Stimulated activated CD4-positive, alpha-beta T cell treated with anti-CD3 and anti-CD28 coated beads, Interleukin-15, amount 100 ng/mL, for 48 hours (primary cell): ENCODE measurements at regions not wholly inside any gene's neighbourhood (a gene's known extent, or its start where the extent isn't known, plus 50 kb on each side); places are given as distances from the start of the nearest gene placed in this dataset.
"Not testable (repeated sequence)": the region's sequence is repeated elsewhere in the genome, so short reads cannot be mapped to it uniquely, and the experiment has no call there.

Experiments
- DNase-seq, 2 donors: peaks; one replicate each; pipeline ENCODE4 v3.0.0-alpha.2; 2020; ENCODE audit warnings: low read depth in 2 of 2

DNA sequence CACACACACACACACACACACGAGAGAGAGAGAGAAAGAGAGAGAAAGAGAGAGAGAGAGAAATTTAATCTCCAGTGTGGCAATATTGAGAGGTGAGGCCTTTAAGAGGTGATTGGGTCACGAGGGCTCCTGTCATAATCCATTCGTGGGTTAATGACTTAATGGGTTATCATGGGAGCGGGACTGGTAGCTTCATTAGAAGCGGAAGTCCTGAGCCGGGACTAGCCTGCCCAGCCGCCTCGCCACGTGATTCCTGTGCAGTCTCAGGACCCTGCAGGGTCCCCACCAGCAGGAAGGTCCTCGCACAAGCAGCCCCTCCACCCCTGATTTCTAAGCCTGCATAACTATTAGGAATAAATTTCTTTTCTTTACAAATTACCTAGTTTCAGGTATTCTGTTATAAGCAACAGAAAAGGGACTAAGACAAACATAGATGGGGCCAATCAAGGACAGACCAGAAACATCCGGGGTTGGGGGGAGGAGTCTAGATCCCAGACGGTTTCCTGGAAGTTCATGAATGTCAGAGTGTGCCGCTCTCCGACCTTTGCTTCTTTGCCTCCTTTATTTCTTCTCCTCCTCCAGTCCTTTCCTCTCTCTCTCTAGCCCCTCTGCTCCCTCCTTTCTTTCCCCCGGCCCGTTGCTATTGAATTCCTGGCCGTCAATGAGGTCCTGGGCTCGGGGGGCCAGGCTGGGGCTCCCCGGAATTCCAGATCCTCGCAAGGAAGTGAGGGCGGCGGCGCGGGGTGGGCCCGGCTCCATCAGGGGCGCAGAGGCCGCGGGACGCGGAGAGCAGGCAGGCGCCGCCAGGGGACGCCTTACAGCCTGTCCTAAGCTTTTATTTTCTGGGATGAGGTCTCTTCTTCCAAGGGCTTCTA lies 146.8 kb downstream of the CYP26A1 start:
- no peak for DNase-seq

- DNase-seq, result no peak
These were observed 147.4 kb downstream of the CYP26A1 start for GRCh38 chr10:93221171-93221496.

GRCh38 chr10:93221521-93221920 lies 147.8 kb downstream of the CYP26A1 start:
- no peak for DNase-seq

GRCh38 chr10:93222211-93222754 lies 148.6 kb downstream of the CYP26A1 start:
- no peak for DNase-seq

DNA sequence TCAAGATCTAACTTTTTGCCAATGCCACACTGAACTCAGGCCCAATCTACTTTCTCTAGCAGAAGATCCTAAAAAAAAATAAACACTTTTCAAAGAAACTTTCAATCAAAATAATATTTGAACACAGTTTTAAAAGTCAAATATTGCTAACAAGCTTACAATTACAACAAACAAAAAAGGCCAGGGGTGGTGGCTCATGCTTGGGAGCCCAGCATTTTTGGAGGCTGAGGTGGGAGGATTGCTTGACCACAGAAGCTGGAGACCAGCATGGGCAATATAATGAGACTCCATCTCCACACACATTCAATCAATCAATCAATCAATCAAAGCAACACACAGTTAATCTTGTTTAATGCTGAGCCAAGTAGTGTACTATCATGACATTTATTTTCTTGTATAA lies 149.2 kb downstream of the CYP26A1 start:
- no peak for DNase-seq

GRCh38 chr10:93223336-93223735 lies 149.6 kb downstream of the CYP26A1 start:
- no peak for DNase-seq

DNA sequence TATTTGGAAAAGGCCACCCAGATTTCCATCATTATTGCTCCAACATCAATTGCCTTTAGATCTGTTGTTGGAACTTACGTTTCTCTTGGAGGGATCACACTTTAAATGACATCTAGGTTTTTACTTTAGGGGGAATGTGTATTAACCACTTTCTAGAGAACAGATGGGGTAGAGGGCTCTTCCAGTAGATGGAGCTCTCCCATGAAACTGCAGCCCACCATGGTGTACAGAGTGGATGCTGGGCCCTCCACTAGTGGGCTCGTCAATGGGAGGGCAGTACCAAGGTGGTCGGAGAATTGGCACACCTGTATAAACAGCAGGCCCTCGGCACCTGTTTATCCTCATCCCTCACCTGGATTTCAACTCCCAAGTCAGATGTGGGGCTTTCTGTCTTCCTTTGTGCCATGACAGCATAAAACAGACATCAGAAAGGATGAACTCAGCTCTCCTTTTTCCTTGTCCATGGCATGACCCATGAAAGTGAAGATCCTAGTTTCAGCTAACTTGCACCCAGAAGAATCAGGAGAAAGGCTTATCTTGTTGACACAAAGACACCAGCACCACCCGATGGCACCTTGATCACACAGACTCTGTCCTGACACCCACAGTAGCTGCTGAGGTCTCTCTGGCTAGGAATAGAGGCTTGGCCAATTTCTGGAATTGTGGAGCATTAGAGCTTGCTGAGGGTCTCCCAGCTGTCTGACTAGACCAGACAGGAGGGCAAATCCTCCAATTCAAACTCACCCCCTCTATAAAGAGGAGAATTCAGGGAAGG lies 150.5 kb downstream of the CYP26A1 start:
- no peak for DNase-seq

- DNase-seq, result no peak
These were observed 152.2 kb downstream of the CYP26A1 start for GRCh38 chr10:93225938-93226337.

- DNase-seq, result no peak
These were observed 152.9 kb downstream of the CYP26A1 start for GRCh38 chr10:93226619-93227018.

DNA sequence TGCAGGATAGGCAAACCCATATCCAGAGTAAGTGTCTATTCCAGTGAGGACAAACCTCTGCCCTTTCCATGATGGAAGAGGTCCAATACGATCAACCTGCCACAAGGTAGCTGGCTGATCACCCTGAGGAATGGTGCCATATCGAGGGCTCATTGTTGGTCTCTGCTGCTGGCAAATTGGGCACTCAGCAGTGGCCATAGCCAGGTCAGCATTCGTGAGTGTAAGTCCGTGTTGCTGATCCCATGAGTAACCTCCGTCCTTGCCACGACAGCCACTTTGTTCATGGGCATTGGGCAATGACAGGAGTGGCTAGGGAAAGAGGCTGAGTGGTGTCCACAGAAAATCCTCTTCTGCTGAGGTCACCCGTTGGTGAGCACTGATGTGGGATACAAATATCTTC lies 156.9 kb downstream of the CYP26A1 start:
- DNase-seq, result not testable (repeated sequence)

GRCh38 chr10:93232159-93232558 lies 158.5 kb downstream of the CYP26A1 start:
- not testable (repeated sequence) for DNase-seq

DNA sequence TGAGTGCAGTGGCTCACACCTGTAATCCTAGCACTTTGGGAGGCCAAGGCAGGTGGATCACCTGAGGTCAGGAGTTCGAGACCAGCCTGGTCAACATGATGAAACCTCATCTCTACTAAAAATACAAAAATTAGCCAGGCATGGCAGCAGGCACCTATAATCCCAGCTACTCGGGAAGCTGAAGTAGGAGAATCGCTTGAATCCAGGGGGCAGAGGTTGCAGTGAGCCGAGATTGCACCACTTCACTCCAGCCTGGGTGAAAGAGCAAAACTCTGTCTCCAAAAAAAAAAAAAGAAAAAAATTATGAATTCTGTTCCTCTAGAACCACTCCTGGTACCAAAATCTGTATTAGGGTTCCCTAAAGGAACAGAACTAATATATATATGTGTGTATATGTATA lies 161.2 kb downstream of the CYP26A1 start:
- DNase-seq, result not testable (repeated sequence)

DNA sequence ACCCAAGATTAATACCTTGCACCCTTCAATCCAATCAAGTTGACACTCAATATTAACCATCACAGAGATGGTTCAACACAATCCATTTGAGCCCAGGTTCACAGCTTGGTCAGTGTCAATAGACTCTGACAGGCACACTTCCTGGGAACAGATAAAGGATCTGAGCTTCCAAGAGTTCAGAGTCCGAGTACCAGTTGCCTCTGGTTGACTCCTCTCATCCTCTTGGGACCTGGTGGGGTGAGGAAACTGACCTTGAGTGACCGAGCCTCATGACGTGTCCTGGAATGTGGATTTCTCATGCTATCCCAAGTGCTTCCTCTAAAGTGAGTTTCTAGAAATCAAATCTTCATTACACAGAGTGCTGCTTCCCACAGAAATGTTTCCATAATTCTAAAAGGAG lies 162.0 kb downstream of the CYP26A1 start:
- DNase-seq, result no peak

- no peak for DNase-seq
These were observed 162.8 kb downstream of the CYP26A1 start for GRCh38 chr10:93236393-93237040.

GRCh38 chr10:93245147-93245546 lies 171.5 kb downstream of the CYP26A1 start:
- DNase-seq, result no peak

GRCh38 chr10:93245779-93246178 lies 172.1 kb downstream of the CYP26A1 start:
- DNase-seq, result no peak

- no peak for DNase-seq
These were observed 175.0 kb downstream of the CYP26A1 start for GRCh38 chr10:93248583-93249227.

GRCh38 chr10:93250010-93250409 lies 176.3 kb downstream of the CYP26A1 start:
- no peak for DNase-seq

DNA sequence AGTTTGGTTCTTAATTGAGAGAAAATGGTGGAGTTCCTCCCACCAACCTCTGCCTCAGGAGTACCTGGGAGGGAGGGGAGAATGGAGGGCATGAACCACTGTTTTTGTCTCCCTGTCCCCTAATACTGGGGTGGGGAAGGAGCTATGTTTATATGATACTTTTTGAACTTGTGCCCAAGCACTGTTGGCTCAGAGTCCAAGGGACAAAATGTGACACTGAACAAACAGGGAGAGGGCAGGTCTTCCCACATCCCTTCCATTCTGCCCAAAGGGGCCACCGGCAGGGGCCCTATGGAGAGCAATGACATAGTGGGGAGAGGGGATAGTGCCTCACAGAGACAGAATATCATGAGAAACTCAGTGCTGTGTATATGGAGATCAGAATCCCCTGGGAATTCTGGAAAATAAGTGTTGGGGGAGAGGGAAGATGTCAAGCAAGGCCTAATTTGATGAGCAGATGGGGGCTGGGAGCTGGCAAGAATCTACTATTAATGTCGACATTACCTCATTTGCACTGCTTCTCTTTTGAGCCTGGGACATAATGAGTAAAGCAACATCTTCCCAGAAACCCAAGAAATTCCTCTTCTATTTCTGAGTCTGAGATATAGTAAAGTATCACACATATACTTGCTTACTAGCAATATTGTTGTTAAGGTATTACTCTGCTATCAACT lies 180.6 kb downstream of the CYP26A1 start:
- no peak for DNase-seq

GRCh38 chr10:93255546-93255945 lies 181.9 kb downstream of the CYP26A1 start:
- no peak for DNase-seq
